K562 (cell line): ENCODE measurements at regions not wholly inside any gene's neighbourhood (a gene's known extent, or its start where the extent isn't known, plus 50 kb on each side); places are given as distances from the start of the nearest gene placed in this dataset.

Experiments used
- ARID3A ChIP-seq: IDR thresholded peaks from 2 replicates; pipeline ENCODE4 v1.6.1; 2012; ENCODE audit warnings: low read depth, low read length, improper control_type of control experiment, borderline replicate concordance
- CBFA2T3 ChIP-seq: fragments of 450-650 bp; IDR thresholded peaks from 2 replicates; pipeline ENCODE4 v1.6.1; 2017
- CC2D1A ChIP-seq: fragments of 450-650 bp; IDR thresholded peaks from 2 replicates; pipeline ENCODE4 v1.6.1; 2017; ENCODE audit warnings: mild to moderate bottlenecking
- CTBP1 ChIP-seq: fragments of 450-650 bp; IDR thresholded peaks from 2 replicates; pipeline ENCODE4 v1.6.1; 2016; ENCODE audit warnings: borderline replicate concordance
- DLX4 ChIP-seq: fragments of 250-450 bp; sonication (Bioruptor Pico); IDR thresholded peaks from 2 replicates; pipeline ENCODE4 v1.6.1; 2021; ENCODE audit warnings: mild to moderate bottlenecking
- EGR1 ChIP-seq: fragments of 450-650 bp; conservative IDR thresholded peaks from 2 replicates; pipeline ENCODE4 v1.6.1; 2017; ENCODE audit warnings: mild to moderate bottlenecking
- HMG20B ChIP-seq: fragments of 250-450 bp; sonication (Bioruptor Pico); IDR thresholded peaks from 2 replicates; pipeline ENCODE4 v1.5.0; 2021; ENCODE audit warnings: mild to moderate bottlenecking
- IRF1 ChIP-seq: sonication (generic); formaldehyde crosslinking; IDR thresholded peaks from 2 replicates; pipeline ENCODE4 v1.8.0; 2022; ENCODE audit warnings: missing genetic modification reagents, mild to moderate bottlenecking, borderline replicate concordance
- JUND ChIP-seq, 2 experiments: IDR thresholded peaks; 2 replicates in 1 of 2; 3 replicates in 1 of 2; pipeline ENCODE4 v1.6.1; 2011; ENCODE audit warnings: borderline replicate concordance in 2 of 2, low read depth in 2 of 2, low read length in 2 of 2, improper control_type of control experiment in 1 of 2, missing biosample characterization in 1 of 2, missing genetic modification characterization in 1 of 2, missing genetic modification reagents in 1 of 2
- KAT2B ChIP-seq: IDR thresholded peaks from one replicate; pipeline ENCODE4 v1.6.1; 2012; ENCODE audit warnings: low read depth, mild to moderate bottlenecking, control low read depth, inconsistent platforms, low read length, moderate library complexity
- KAT7 ChIP-seq: sonication (generic); formaldehyde crosslinking; IDR thresholded peaks from 2 replicates; pipeline ENCODE4 v1.8.0; 2022; ENCODE audit warnings: missing genetic modification reagents, mild to moderate bottlenecking, borderline replicate concordance
- LEF1 ChIP-seq: fragments of 450-650 bp; IDR thresholded peaks from 2 replicates; pipeline ENCODE4 v1.6.1; 2016; ENCODE audit warnings: mild to moderate bottlenecking
- MXD1 ChIP-seq: fragments of 250-450 bp; sonication (Bioruptor Pico); IDR thresholded peaks from 2 replicates; pipeline ENCODE4 v1.8.0; 2021; ENCODE audit warnings: borderline replicate concordance, mild to moderate bottlenecking, moderate library complexity; ENCODE audit not compliant: poor library complexity, severe bottlenecking
- NR2C2 ChIP-seq, 2 experiments: fragments of 200-800 bp in 1 of 2; sonication (Bioruptor generic) in 1 of 2; sonication (generic) in 1 of 2; formaldehyde crosslinking in 1 of 2; IDR thresholded peaks; 2 replicates each; pipeline versions ENCODE4 v1.6.1 to v1.8.0; 2016 to 2022; ENCODE audit warnings: mild to moderate bottlenecking in 1 of 2, missing compliant biosample characterization in 1 of 2, missing genetic modification characterization in 1 of 2, missing genetic modification reagents in 1 of 2
- RBM14 ChIP-seq: fragments of 200-400 bp; formaldehyde crosslinking; IDR thresholded peaks from 2 replicates; pipeline ENCODE4 v1.6.1; 2018; ENCODE audit warnings: low read depth, mild to moderate bottlenecking, low read length, moderate library complexity, borderline replicate concordance; ENCODE audit not compliant: insufficient read depth
- STAT5B ChIP-seq: fragments of 250-450 bp; sonication (Bioruptor Pico); IDR thresholded peaks from 2 replicates; pipeline ENCODE4 v1.8.0; 2021; ENCODE audit warnings: mild to moderate bottlenecking, inconsistent platforms
- TRIM25 ChIP-seq: fragments of 450-650 bp; IDR thresholded peaks from 2 replicates; pipeline ENCODE4 v1.7.0; 2016; ENCODE audit warnings: borderline replicate concordance
- ZBTB33 ChIP-seq: sonication (generic); formaldehyde crosslinking; IDR thresholded peaks from 2 replicates; pipeline ENCODE4 v1.8.1; 2023; ENCODE audit warnings: mild to moderate bottlenecking, missing genetic modification reagents
- ZKSCAN8 ChIP-seq: fragments of 200-800 bp; sonication (Bioruptor generic); IDR thresholded peaks from 2 replicates; pipeline ENCODE4 v1.6.1; 2016; ENCODE audit warnings: missing genetic modification characterization, missing compliant biosample characterization
- ZNF212 ChIP-seq: fragments of 450-650 bp; formaldehyde crosslinking; IDR thresholded peaks from 2 replicates; pipeline ENCODE4 v1.4.0; 2020; ENCODE audit warnings: mild to moderate bottlenecking
- ZNF263 ChIP-seq: sonication (generic); formaldehyde crosslinking; IDR thresholded peaks from 2 replicates; pipeline ENCODE4 v1.8.0; 2022; ENCODE audit warnings: mild to moderate bottlenecking, missing genetic modification reagents, borderline replicate concordance

GRCh38 chr6:20034408-20034769 is 177.9 kb downstream of the MBOAT1 start (continued):
- TF ChIP-seq JUND (IDR thresholded peaks at IDR 0.05; ENCODE audit: borderline replicate concordance, low read depth, low read length) = peak; percentile 34
- peak; percentile 34; the same call in 1 of the 3 replicates for TF ChIP-seq JUND (tag; IDR thresholded peaks at IDR 0.05; ENCODE audit: borderline replicate concordance, low read depth, low read length)
- peak; percentile 88; the same call in 1 of the 2 replicates for TF ChIP-seq LEF1
- TF ChIP-seq NR2C2 (CRISPR knock-in tag; IDR thresholded peaks at IDR 0.05) = no peak
- TF ChIP-seq NR2C2 (tag; IDR thresholded peaks at IDR 0.05) = no peak
- TF ChIP-seq ZBTB33 (CRISPR knock-in tag) = no peak
- TF ChIP-seq TRIM25 = no peak
- no peak for TF ChIP-seq KAT2B
- TF ChIP-seq ARID3A = peak; percentile 79; the same call in 1 of the 2 replicates
- TF ChIP-seq RBM14 = no peak
- TF ChIP-seq CC2D1A = no peak
- TF ChIP-seq ZNF263 (CRISPR knock-in tag) = no peak
- no peak for TF ChIP-seq ZNF212 (CRISPR knock-in tag)
- no peak for TF ChIP-seq DLX4 (CRISPR knock-in tag)
- peak; percentile 84 for TF ChIP-seq CBFA2T3
- no peak for TF ChIP-seq KAT7 (CRISPR knock-in tag)
- TF ChIP-seq ZKSCAN8 = no peak
- no peak for TF ChIP-seq IRF1
- TF ChIP-seq STAT5B = no peak
- peak; percentile 52; the same call in 1 of the 2 replicates for TF ChIP-seq CTBP1
- no peak for TF ChIP-seq HMG20B (CRISPR knock-in tag)
- TF ChIP-seq MXD1 (CRISPR knock-in tag) = no peak
- no peak for TF ChIP-seq EGR1
